Right atrium auricular region (tissue), 2 donors: ENCODE measurements at regions not wholly inside any gene's neighbourhood (a gene's known extent, or its start where the extent isn't known, plus 50 kb on each side); places are given as distances from the start of the nearest gene placed in this dataset.

ENCODE experiments used
- DNase-seq: peaks from one replicate; pipeline ENCODE4 v3.0.0-alpha.2; 2019; ENCODE audit warnings: low spot score
- H3K27ac ChIP-seq, 2 donors: fragments of 200-600 bp; sonication (generic); 1 replicate in 1 of 2; 2 replicates in 1 of 2; pipeline ENCODE4 v1.5.1; 2016 to 2019
- H3K27me3 ChIP-seq, 2 donors: fragments of 200-600 bp; sonication (generic); one replicate each; pipeline versions ENCODE4 v1.5.1 to v1.6.0; 2017 to 2019
- H3K36me3 ChIP-seq: fragments of 200-600 bp; sonication (generic); one replicate; pipeline ENCODE4 v1.5.1; 2016
- H3K4me1 ChIP-seq, 2 donors: fragments of 200-600 bp; sonication (generic); one replicate each; pipeline versions ENCODE4 v1.5.1 to v1.6.0; 2017 to 2019
- H3K4me3 ChIP-seq, 2 donors: fragments of 200-600 bp; sonication (generic); 1 replicate in 1 of 2; 2 replicates in 1 of 2; pipeline ENCODE4 v1.5.1; 2017 to 2019; ENCODE audit warnings: mild to moderate bottlenecking in 1 of 2, moderate library complexity in 1 of 2
- H3K9me3 ChIP-seq, 2 donors: fragments of 200-600 bp; sonication (generic); one replicate each; pipeline ENCODE4 v1.5.1; 2019
- CTCF ChIP-seq, 2 donors: fragments of 200-600 bp; sonication (generic); IDR thresholded peaks; one replicate each; pipeline ENCODE4 v1.5.1; 2019; ENCODE audit warnings: antibody characterized with exemption in 2 of 2

GRCh38 chr9:84589542-84589941 lies 80.0 kb upstream of the NTRK2 start:
- no peaks in the 10 kb centered on the region for H3K27me3 ChIP-seq
- no peaks in the 10 kb centered on the region for H3K36me3 ChIP-seq
- H3K4me3 ChIP-seq = no peak overlapping the region
- DNase-seq = no peak
- no peak for TF ChIP-seq CTCF (IDR thresholded peaks at IDR 0.05)
- no peaks in the 10 kb centered on the region for H3K4me1 ChIP-seq
- H3K27ac ChIP-seq = no peak overlapping the region
- H3K9me3 ChIP-seq = no peaks in the 10 kb centered on the region

GRCh38 chr9:84590706-84591105 lies 78.8 kb upstream of the NTRK2 start:
- no peaks in the 10 kb centered on the region for H3K36me3 ChIP-seq
- H3K4me1 ChIP-seq = no peaks in the 10 kb centered on the region
- no peak for TF ChIP-seq CTCF (IDR thresholded peaks at IDR 0.05)
- no peaks in the 10 kb centered on the region for H3K9me3 ChIP-seq
- no peak overlapping the region for H3K4me3 ChIP-seq
- no peak for DNase-seq
- H3K27ac ChIP-seq = no peak overlapping the region
- no peaks in the 10 kb centered on the region for H3K27me3 ChIP-seq

- no peak for DNase-seq
- Histone ChIP-seq H3K27ac (no peak overlapping the region), H3K27me3 (no peaks in the 10 kb centered on the region), H3K4me1 (no peaks in the 10 kb centered on the region), H3K4me3 (no peak overlapping the region), H3K36me3 (no peaks in the 10 kb centered on the region), H3K9me3 (no peaks in the 10 kb centered on the region)
- TF ChIP-seq CTCF (IDR thresholded peaks at IDR 0.05) = no peak
Measured at GRCh38 chr9:84592918-84593317, 76.6 kb upstream of the NTRK2 start.

GRCh38 chr9:84593352-84593751 lies 76.2 kb upstream of the NTRK2 start:
- Histone ChIP-seq H3K9me3 (no peaks in the 10 kb centered on the region), H3K27ac (no peak overlapping the region), H3K4me1 (no peaks in the 10 kb centered on the region), H3K27me3 (no peaks in the 10 kb centered on the region), H3K4me3 (no peak overlapping the region), H3K36me3 (no peaks in the 10 kb centered on the region)
- TF ChIP-seq CTCF (IDR thresholded peaks at IDR 0.05) = no peak
- DNase-seq = no peak

- no peak for TF ChIP-seq CTCF (IDR thresholded peaks at IDR 0.05)
- Histone ChIP-seq H3K9me3 (no peaks in the 10 kb centered on the region), H3K4me3 (no peak overlapping the region), H3K27ac (no peak overlapping the region), H3K27me3 (no peaks in the 10 kb centered on the region), H3K4me1 (no peaks in the 10 kb centered on the region), H3K36me3 (no peaks in the 10 kb centered on the region)
- no peak for DNase-seq
Measured at GRCh38 chr9:84597131-84597530, 72.4 kb upstream of the NTRK2 start.

- no peaks in the 10 kb centered on the region for H3K27me3 ChIP-seq
Measured at GRCh38 chr9:84598921-84599636, 70.5 kb upstream of the NTRK2 start.

More at GRCh38 chr9:84598921-84599636, 70.5 kb upstream of the NTRK2 start:
- Histone ChIP-seq H3K9me3 (no peaks in the 10 kb centered on the region), H3K36me3 (no peaks in the 10 kb centered on the region), H3K27ac (no peak overlapping the region), H3K4me3 (no peak overlapping the region), H3K4me1 (no peaks in the 10 kb centered on the region)
- no peak for DNase-seq
- TF ChIP-seq CTCF (IDR thresholded peaks at IDR 0.05) = no peak
